ENCODE measurements at regions not wholly inside any gene's neighbourhood (a gene's known extent, or its start where the extent isn't known, plus 50 kb on each side); places are given as distances from the start of the nearest gene placed in this dataset.

- TF ChIP-seq FOS (IDR thresholded peaks at IDR 0.05; ENCODE audit: borderline replicate concordance, insufficient read depth, low read length) (no peak), POLR2A (IDR thresholded peaks at IDR 0.05; ENCODE audit: low read depth, low read length) (no peak), MYC (IDR thresholded peaks at IDR 0.05; ENCODE audit: low read depth, low read length) (no peak), POLR2AphosphoS5 (IDR thresholded peaks at IDR 0.05; ENCODE audit: insufficient read depth, low read depth, low read length) (no peak), MAX (IDR thresholded peaks at IDR 0.05; ENCODE audit: insufficient read depth, insufficient read length) (no peak)
- Histone ChIP-seq H3K4me3 (replicated peaks in 1 of 3; ENCODE audit: insufficient read depth in 1 of 3, low read depth in 1 of 3, low read length in 3 of 3) (no peak overlapping the region), H3K27ac (ENCODE audit: insufficient read depth, low read depth, low read length) (no peak overlapping the region), H3K9ac (replicated peaks; ENCODE audit: extremely low read depth, insufficient read depth, low read length) (no peak overlapping the region), H4K20me1 (replicated peaks; ENCODE audit: control insufficient read depth, extremely low read depth, insufficient read depth, low read length) (no peaks in the 10 kb centered on the region), H3K4me1 (ENCODE audit: control insufficient read depth, extremely low read depth, insufficient read depth, low read length) (no peaks in the 10 kb centered on the region), H3K27me3 (ENCODE audit: control insufficient read depth in 2 of 2, insufficient read depth in 2 of 2, low read length in 2 of 2) (peaks cover 0 to 2% of the 10 kb centered on the region in 2 experiments), H3K4me2 (ENCODE audit: insufficient read depth, low read length) (no peak overlapping the region), H3K79me2 (ENCODE audit: control insufficient read depth, insufficient read depth, low read length) (no peaks in the 10 kb centered on the region), H3K9me3 (replicated peaks; ENCODE audit: control insufficient read depth, insufficient read depth, low read length) (no peaks in the 10 kb centered on the region), H3K36me3 (ENCODE audit: control insufficient read depth in 2 of 2, extremely low read depth in 1 of 2, insufficient read depth in 2 of 2, low read length in 2 of 2) (no peaks in the 10 kb centered on the region), H3K9me1 (replicated peaks; ENCODE audit: control insufficient read depth, extremely low read depth, insufficient read depth, low read length) (no peaks in the 10 kb centered on the region), H2AFZ (ENCODE audit: low read depth, low read length) (no peak overlapping the region)
- intact Hi-C loops (cut with micrococcal nuclease) (no loop called here), dilution Hi-C loops (cut with MboI; ENCODE audit: extremely low pct_ligation_motif_present, low sequenced_read_pairs) (no loop called here)
- BruUV-seq (replicated peaks), result no TSS peak
- POLR2A ChIA-PET, result no interaction called here
- FAIRE-seq (no peak), DNase-seq (ENCODE audit: low read depth, low spot score) (no peak)
- CTCF ChIA-PET, result interaction anchor here (1.2 to 2.1 kb wide), 2 partner anchors 12 to 1436 kb away, joined by 3 to 11 read pairs; no protein-coding TSS in a partner anchor
These were observed 80.0 kb downstream of the TFPI2 start for GRCh38 chr7:93810561-93810960.

- Histone ChIP-seq H3K4me3 (replicated peaks in 1 of 3; ENCODE audit: insufficient read depth in 1 of 3, low read depth in 1 of 3, low read length in 3 of 3) (no peak overlapping the region), H3K27ac (ENCODE audit: insufficient read depth, low read depth, low read length) (no peak overlapping the region), H3K4me2 (ENCODE audit: insufficient read depth, low read length) (no peak overlapping the region), H3K79me2 (ENCODE audit: control insufficient read depth, insufficient read depth, low read length) (no peaks in the 10 kb centered on the region), H4K20me1 (replicated peaks; ENCODE audit: control insufficient read depth, extremely low read depth, insufficient read depth, low read length) (no peaks in the 10 kb centered on the region), H2AFZ (ENCODE audit: low read depth, low read length) (no peak overlapping the region), H3K36me3 (ENCODE audit: control insufficient read depth in 2 of 2, extremely low read depth in 1 of 2, insufficient read depth in 2 of 2, low read length in 2 of 2) (no peaks in the 10 kb centered on the region), H3K9ac (replicated peaks; ENCODE audit: extremely low read depth, insufficient read depth, low read length) (no peak overlapping the region), H3K9me3 (replicated peaks; ENCODE audit: control insufficient read depth, insufficient read depth, low read length) (no peaks in the 10 kb centered on the region), H3K9me1 (replicated peaks; ENCODE audit: control insufficient read depth, extremely low read depth, insufficient read depth, low read length) (no peaks in the 10 kb centered on the region), H3K4me1 (ENCODE audit: control insufficient read depth, extremely low read depth, insufficient read depth, low read length) (no peaks in the 10 kb centered on the region), H3K27me3 (ENCODE audit: control insufficient read depth in 2 of 2, insufficient read depth in 2 of 2, low read length in 2 of 2) (peaks cover 0 to 2% of the 10 kb centered on the region in 2 experiments)
- POLR2A ChIA-PET, result no interaction called here
- TF ChIP-seq GATA2 (IDR thresholded peaks at IDR 0.05; ENCODE audit: insufficient read depth, insufficient read length, low read depth, low read length) (no peak), POLR2A (IDR thresholded peaks at IDR 0.05; ENCODE audit: low read depth, low read length) (no peak), MAX (IDR thresholded peaks at IDR 0.05; ENCODE audit: insufficient read depth, insufficient read length) (no peak), MYC (IDR thresholded peaks at IDR 0.05; ENCODE audit: low read depth, low read length) (no peak), EZH2 (IDR thresholded peaks at IDR 0.05; ENCODE audit: borderline replicate concordance, low read depth, low read length, severe bottlenecking) (no peak), CTCF (IDR thresholded peaks at IDR 0.05; ENCODE audit: extremely low read depth in 1 of 2, insufficient read depth in 1 of 2, low read depth in 1 of 2, low read length in 2 of 2) (no peak), JUN (IDR thresholded peaks at IDR 0.05; ENCODE audit: borderline replicate concordance, insufficient read depth, insufficient read length, low read depth) (no peak), FOS (IDR thresholded peaks at IDR 0.05; ENCODE audit: borderline replicate concordance, insufficient read depth, low read length) (no peak), POLR2AphosphoS5 (IDR thresholded peaks at IDR 0.05; ENCODE audit: insufficient read depth, low read depth, low read length) (no peak)
- no peak for FAIRE-seq
- CTCF ChIA-PET, result no interaction called here
- intact Hi-C loops (cut with micrococcal nuclease), result loop anchor here (5.0 kb wide), 1 partner anchor 473 kb away; no protein-coding TSS in a partner anchor
- no peak for DNase-seq (ENCODE audit: low read depth, low spot score)
- no TSS peak for BruUV-seq (replicated peaks)
- dilution Hi-C loops (cut with MboI; ENCODE audit: extremely low pct_ligation_motif_present, low sequenced_read_pairs), result no loop called here
These were observed 85.8 kb downstream of the TFPI2 start for GRCh38 chr7:93804726-93805125.

All from endothelial cell of umbilical vein (primary cell).